Neural cell (in vitro differentiated cells): ENCODE measurements at regions not wholly inside any gene's neighbourhood (a gene's known extent, or its start where the extent isn't known, plus 50 kb on each side); places are given as distances from the start of the nearest gene placed in this dataset.

ENCODE experiments used
- H2AFZ ChIP-seq: fragments of 200-600, 300-800 bp; sonication (generic), shearing (Covaris generic); 2 replicates; pipeline ENCODE4 v1.6.0; 2014; ENCODE audit warnings: low read depth, mild to moderate bottlenecking, antibody characterized with exemption, low read length, moderate library complexity
- H3F3A ChIP-seq: fragments of 200-600 bp; shearing (Covaris generic); 2 replicates; pipeline ENCODE4 v1.6.1; 2016; ENCODE audit warnings: mild to moderate bottlenecking, moderate library complexity, mixed read lengths, antibody characterized with exemption, low read length; ENCODE audit not compliant: insufficient read depth, poor library complexity, severe bottlenecking
- H3K27ac ChIP-seq: fragments of 200-600, 300-800 bp; sonication (generic), shearing (Covaris generic); 2 replicates; pipeline ENCODE4 v1.5.1; 2014; ENCODE audit warnings: mild to moderate bottlenecking, low read length, moderate library complexity
- H3K27me3 ChIP-seq: fragments of 300-800, 200-600 bp; sonication (generic), shearing (Covaris generic); 2 replicates; pipeline ENCODE4 v1.6.0; 2014; ENCODE audit warnings: mild to moderate bottlenecking, low read depth, low read length, moderate library complexity; ENCODE audit not compliant: insufficient read depth
- H3K36me3 ChIP-seq: fragments of 300-800, 200-600 bp; sonication (generic), shearing (Covaris generic); 2 replicates; pipeline ENCODE4 v1.5.1; 2014; ENCODE audit warnings: mild to moderate bottlenecking, antibody characterized with exemption, low read length, moderate library complexity; ENCODE audit not compliant: insufficient read depth
- H3K4me2 ChIP-seq: fragments of 300-800, 200-600 bp; sonication (generic), shearing (Covaris generic); 2 replicates; pipeline ENCODE4 v1.6.0; 2014; ENCODE audit warnings: mild to moderate bottlenecking, low read length
- H3K4me3 ChIP-seq: fragments of 300-800, 200-600 bp; sonication (generic), shearing (Covaris generic); 2 replicates; pipeline ENCODE4 v1.5.1; 2014; ENCODE audit warnings: mild to moderate bottlenecking, low read length, moderate library complexity
- H3K79me2 ChIP-seq: fragments of 200-600 bp; shearing (Covaris generic); replicated peaks from 2 replicates; pipeline ENCODE4 v1.6.0; 2014; ENCODE audit warnings: mild to moderate bottlenecking, low read length, moderate library complexity; ENCODE audit not compliant: insufficient read depth
- H3K9ac ChIP-seq: fragments of 300-800, 200-600 bp; sonication (generic), shearing (Covaris generic); 2 replicates; pipeline ENCODE4 v1.6.1; 2016; ENCODE audit warnings: mild to moderate bottlenecking, low read length, mixed read lengths
- H3K9me2 ChIP-seq: fragments of 200-600 bp; shearing (Covaris generic); 2 replicates; pipeline ENCODE4 v1.6.1; 2016; ENCODE audit warnings: mild to moderate bottlenecking, low read length, mixed read lengths; ENCODE audit not compliant: insufficient read depth
- H3K9me3 ChIP-seq: fragments of 200-600, 300-800 bp; sonication (generic), shearing (Covaris generic); 2 replicates; pipeline ENCODE4 v1.6.1; 2016; ENCODE audit warnings: mild to moderate bottlenecking, mixed run types, low read length, moderate library complexity, mixed read lengths
- H4K20me1 ChIP-seq: fragments of 200-600 bp; shearing (Covaris generic); 2 replicates; pipeline ENCODE4 v1.6.1; 2016; ENCODE audit warnings: mild to moderate bottlenecking, mixed run types; ENCODE audit not compliant: insufficient read depth
- EP300 ChIP-seq: fragments of 450-650 bp; conservative IDR thresholded peaks from 2 replicates; pipeline ENCODE4 v1.6.1; 2014; ENCODE audit warnings: antibody characterized with exemption, mild to moderate bottlenecking, moderate library complexity; ENCODE audit not compliant: poor library complexity, severe bottlenecking
- EZH2 ChIP-seq: fragments of 200-600, 300-800 bp; shearing (Covaris generic), sonication (generic); IDR thresholded peaks from 2 replicates; pipeline ENCODE4 v1.6.1; 2014; ENCODE audit warnings: antibody characterized with exemption, low read length, borderline replicate concordance, mild to moderate bottlenecking; ENCODE audit not compliant: insufficient read depth, poor library complexity, severe bottlenecking
- MXI1 ChIP-seq: fragments of 450-650 bp; conservative IDR thresholded peaks from 2 replicates; pipeline ENCODE4 v1.6.1; 2014; ENCODE audit warnings: antibody characterized with exemption, mild to moderate bottlenecking; ENCODE audit not compliant: poor library complexity, severe bottlenecking
- POLR2AphosphoS5 ChIP-seq: IDR thresholded peaks from 2 replicates; pipeline ENCODE4 v1.6.1; 2012
- RAD21 ChIP-seq: fragments of 450-650 bp; conservative IDR thresholded peaks from 2 replicates; pipeline ENCODE4 v1.6.1; 2014; ENCODE audit warnings: antibody characterized with exemption, mild to moderate bottlenecking, moderate library complexity
- SMC3 ChIP-seq: fragments of 450-650 bp; conservative IDR thresholded peaks from 2 replicates; pipeline ENCODE4 v1.6.1; 2014; ENCODE audit warnings: antibody characterized with exemption, mild to moderate bottlenecking, moderate library complexity; ENCODE audit not compliant: poor library complexity
- TAF1 ChIP-seq: IDR thresholded peaks from 2 replicates; pipeline ENCODE4 v1.6.1; 2012; ENCODE audit warnings: low read depth
- TF ChIP-seq, protein P1 (sequence below): IDR thresholded peaks from 2 replicates; pipeline ENCODE4 v1.6.1; 2012; ENCODE audit warnings: borderline replicate concordance
- TF ChIP-seq, protein P2 (sequence below): fragments of 450-650 bp; IDR thresholded peaks from 2 replicates; pipeline ENCODE4 v1.5.1; 2014; ENCODE audit warnings: antibody characterized with exemption, mild to moderate bottlenecking, moderate library complexity; ENCODE audit not compliant: poor library complexity, severe bottlenecking

DNA sequence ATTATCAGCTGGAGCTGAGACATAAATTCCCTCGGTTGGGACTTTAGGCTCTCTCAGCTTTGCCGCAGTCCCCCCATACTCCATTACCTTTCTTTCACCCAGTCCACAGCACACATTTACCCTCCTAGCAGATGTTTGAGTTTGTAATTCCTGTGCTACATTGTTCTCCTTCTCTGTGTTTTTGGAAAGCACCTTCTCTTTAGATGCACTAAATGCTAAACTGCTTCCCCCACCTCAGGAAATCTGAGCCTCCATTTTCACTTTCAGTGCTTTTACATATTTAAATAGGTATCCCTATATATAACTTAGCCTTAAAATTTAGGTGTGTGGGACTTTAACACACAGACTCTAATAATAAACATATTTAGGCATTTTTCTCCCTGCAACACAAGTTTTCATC lies 356.9 kb downstream of the NFIB start:
- Histone ChIP-seq H3K4me2 (no peak overlapping the region), H2AFZ (no peak overlapping the region), H3F3A (no peaks in the 10 kb centered on the region), H3K27ac (no peak overlapping the region), H3K9ac (no peak overlapping the region), H3K36me3 (no peaks in the 10 kb centered on the region), H3K4me3 (no peak overlapping the region), H3K27me3 (no peaks in the 10 kb centered on the region), H3K9me2 (no peaks in the 10 kb centered on the region), H4K20me1 (no peaks in the 10 kb centered on the region), H3K79me2 (no peaks in the 10 kb centered on the region), H3K9me3 (no peaks in the 10 kb centered on the region)
- TF ChIP-seq, protein P1, sequence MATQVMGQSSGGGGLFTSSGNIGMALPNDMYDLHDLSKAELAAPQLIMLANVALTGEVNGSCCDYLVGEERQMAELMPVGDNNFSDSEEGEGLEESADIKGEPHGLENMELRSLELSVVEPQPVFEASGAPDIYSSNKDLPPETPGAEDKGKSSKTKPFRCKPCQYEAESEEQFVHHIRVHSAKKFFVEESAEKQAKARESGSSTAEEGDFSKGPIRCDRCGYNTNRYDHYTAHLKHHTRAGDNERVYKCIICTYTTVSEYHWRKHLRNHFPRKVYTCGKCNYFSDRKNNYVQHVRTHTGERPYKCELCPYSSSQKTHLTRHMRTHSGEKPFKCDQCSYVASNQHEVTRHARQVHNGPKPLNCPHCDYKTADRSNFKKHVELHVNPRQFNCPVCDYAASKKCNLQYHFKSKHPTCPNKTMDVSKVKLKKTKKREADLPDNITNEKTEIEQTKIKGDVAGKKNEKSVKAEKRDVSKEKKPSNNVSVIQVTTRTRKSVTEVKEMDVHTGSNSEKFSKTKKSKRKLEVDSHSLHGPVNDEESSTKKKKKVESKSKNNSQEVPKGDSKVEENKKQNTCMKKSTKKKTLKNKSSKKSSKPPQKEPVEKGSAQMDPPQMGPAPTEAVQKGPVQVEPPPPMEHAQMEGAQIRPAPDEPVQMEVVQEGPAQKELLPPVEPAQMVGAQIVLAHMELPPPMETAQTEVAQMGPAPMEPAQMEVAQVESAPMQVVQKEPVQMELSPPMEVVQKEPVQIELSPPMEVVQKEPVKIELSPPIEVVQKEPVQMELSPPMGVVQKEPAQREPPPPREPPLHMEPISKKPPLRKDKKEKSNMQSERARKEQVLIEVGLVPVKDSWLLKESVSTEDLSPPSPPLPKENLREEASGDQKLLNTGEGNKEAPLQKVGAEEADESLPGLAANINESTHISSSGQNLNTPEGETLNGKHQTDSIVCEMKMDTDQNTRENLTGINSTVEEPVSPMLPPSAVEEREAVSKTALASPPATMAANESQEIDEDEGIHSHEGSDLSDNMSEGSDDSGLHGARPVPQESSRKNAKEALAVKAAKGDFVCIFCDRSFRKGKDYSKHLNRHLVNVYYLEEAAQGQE, result no peak

DNA sequence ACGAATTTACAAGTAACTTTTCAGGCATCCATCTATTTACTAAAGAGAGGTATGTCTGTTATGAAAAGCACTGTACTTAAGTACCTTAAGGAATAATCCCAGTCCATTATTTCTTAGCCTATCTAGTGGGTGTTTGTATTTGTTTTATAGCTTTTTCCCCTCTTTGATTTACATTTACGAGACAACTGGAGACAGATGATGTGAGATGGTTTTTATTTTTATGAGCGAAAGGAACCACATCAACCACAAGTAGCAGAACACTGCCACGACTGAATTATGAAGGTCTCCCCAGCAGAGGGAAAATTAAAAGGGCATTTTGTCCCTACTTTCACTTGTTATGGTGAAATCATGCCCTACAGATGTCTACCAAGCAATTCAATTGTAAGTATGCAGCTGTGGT lies 357.8 kb downstream of the NFIB start:
- Histone ChIP-seq H3K79me2 (no peaks in the 10 kb centered on the region), H3F3A (no peaks in the 10 kb centered on the region), H3K9me2 (no peaks in the 10 kb centered on the region), H3K9me3 (no peaks in the 10 kb centered on the region), H4K20me1 (no peaks in the 10 kb centered on the region), H3K9ac (no peak overlapping the region), H3K4me2 (no peak overlapping the region), H2AFZ (no peak overlapping the region), H3K36me3 (no peaks in the 10 kb centered on the region), H3K4me3 (no peak overlapping the region), H3K27me3 (no peaks in the 10 kb centered on the region), H3K27ac (no peak overlapping the region)
- TF ChIP-seq, protein P1, result no peak
- no peak for TF ChIP-seq SMC3
- TF ChIP-seq EZH2, result no peak
- TF ChIP-seq POLR2AphosphoS5, result no peak
- no peak for TF ChIP-seq MXI1
- TF ChIP-seq TAF1, result no peak
- TF ChIP-seq EP300, result no peak
- TF ChIP-seq, protein P2, sequence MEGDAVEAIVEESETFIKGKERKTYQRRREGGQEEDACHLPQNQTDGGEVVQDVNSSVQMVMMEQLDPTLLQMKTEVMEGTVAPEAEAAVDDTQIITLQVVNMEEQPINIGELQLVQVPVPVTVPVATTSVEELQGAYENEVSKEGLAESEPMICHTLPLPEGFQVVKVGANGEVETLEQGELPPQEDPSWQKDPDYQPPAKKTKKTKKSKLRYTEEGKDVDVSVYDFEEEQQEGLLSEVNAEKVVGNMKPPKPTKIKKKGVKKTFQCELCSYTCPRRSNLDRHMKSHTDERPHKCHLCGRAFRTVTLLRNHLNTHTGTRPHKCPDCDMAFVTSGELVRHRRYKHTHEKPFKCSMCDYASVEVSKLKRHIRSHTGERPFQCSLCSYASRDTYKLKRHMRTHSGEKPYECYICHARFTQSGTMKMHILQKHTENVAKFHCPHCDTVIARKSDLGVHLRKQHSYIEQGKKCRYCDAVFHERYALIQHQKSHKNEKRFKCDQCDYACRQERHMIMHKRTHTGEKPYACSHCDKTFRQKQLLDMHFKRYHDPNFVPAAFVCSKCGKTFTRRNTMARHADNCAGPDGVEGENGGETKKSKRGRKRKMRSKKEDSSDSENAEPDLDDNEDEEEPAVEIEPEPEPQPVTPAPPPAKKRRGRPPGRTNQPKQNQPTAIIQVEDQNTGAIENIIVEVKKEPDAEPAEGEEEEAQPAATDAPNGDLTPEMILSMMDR, result no peak
- no peak for TF ChIP-seq RAD21
